ENCODE measurements at regions not wholly inside any gene's neighbourhood (a gene's known extent, or its start where the extent isn't known, plus 50 kb on each side); places are given as distances from the start of the nearest gene placed in this dataset.

GRCh38 chr2:37582481-37583220, 88.8 kb downstream of the CDC42EP3 start:
- DNase-seq: peak in 4 of 5 donors; percentile 23 to 49 (median 30)

GRCh38 chr2:37583402-37583801, 88.0 kb downstream of the CDC42EP3 start:
- Mint-ChIP-seq H3K9me3 (peaks cover 0 to 5% (median 2%) of the 10 kb centered on the region in 8 donors), H3K4me1 (peaks cover 55 to 76% (median 67%) of the 10 kb centered on the region in 4 donors), H3K4me3 (peak overlapping the region; percentile 50 to 90 (median 80)), H3K27ac (peak overlapping the region; percentile 87 to 98 (median 92)), H3K36me3 (no peaks in the 10 kb centered on the region), H3K27me3 (no peaks in the 10 kb centered on the region)
- peak overlapping the region in 1 of 2 donors; percentile 17 for H3K4me3 ChIP-seq (ENCODE audit: low read length in 2 of 2)
- no peak for DNase-seq
- ChIA-PET POLR2A (ENCODE audit: partially characterized antibody) (interaction anchor here (0.6 to 11.1 kb wide), 15 partner anchors 14 to 130 kb away, joined by 3 to 322 read pairs (median 10); partner anchors contain the start of gene CDC42EP3), CTCF (ENCODE audit: partially characterized antibody) (interaction anchor here (0.7 to 2.4 kb wide), 16 partner anchors 9 to 249 kb away, joined by 3 to 21 read pairs (median 4); no protein-coding TSS in a partner anchor)
- H3K27ac ChIP-seq (ENCODE audit: low read depth, low read length): peak overlapping the region; percentile 58
- peaks cover 70% of the 10 kb centered on the region for H3K4me1 ChIP-seq (ENCODE audit: insufficient read depth, low read length)
- intact Hi-C loops (cut with micrococcal nuclease): no loop called here
- no peaks in the 10 kb centered on the region for H3K27me3 ChIP-seq (ENCODE audit: insufficient read depth, low read length)
- no peaks in the 10 kb centered on the region for H3K36me3 ChIP-seq (ENCODE audit: insufficient read depth, low read length)
- H3K9me3 ChIP-seq (ENCODE audit: control insufficient read depth in 1 of 2, low read length in 2 of 2): no peaks in the 10 kb centered on the region

More at GRCh38 chr2:37582481-37583220, 88.8 kb downstream of the CDC42EP3 start:
- CTCF ChIA-PET (ENCODE audit: partially characterized antibody): interaction anchor here (0.7 to 2.4 kb wide), 18 partner anchors 10 to 250 kb away, joined by 3 to 21 read pairs (median 4); no protein-coding TSS in a partner anchor
- Mint-ChIP-seq H3K4me1 (peaks cover 51 to 69% (median 62%) of the 10 kb centered on the region in 4 donors), H3K36me3 (no peaks in the 10 kb centered on the region), H3K9me3 (peaks cover 0 to 5% (median 2%) of the 10 kb centered on the region in 8 donors), H3K4me3 (peak overlapping the region; percentile 50 to 90 (median 80)), H3K27me3 (no peaks in the 10 kb centered on the region), H3K27ac (peak overlapping the region; percentile 87 to 98 (median 92))
- Histone ChIP-seq H3K27ac (ENCODE audit: low read depth, low read length) (peak overlapping the region; percentile 58), H3K4me3 (ENCODE audit: low read length in 2 of 2) (peak overlapping the region; percentile 17 to 38), H3K36me3 (ENCODE audit: insufficient read depth, low read length) (no peaks in the 10 kb centered on the region), H3K9me3 (ENCODE audit: control insufficient read depth in 1 of 2, low read length in 2 of 2) (no peaks in the 10 kb centered on the region), H3K4me1 (ENCODE audit: insufficient read depth, low read length) (peaks cover 62% of the 10 kb centered on the region), H3K27me3 (ENCODE audit: insufficient read depth, low read length) (no peaks in the 10 kb centered on the region)
- POLR2A ChIA-PET (ENCODE audit: partially characterized antibody): interaction anchor here (0.6 to 11.1 kb wide), 17 partner anchors 9 to 130 kb away, joined by 3 to 322 read pairs (median 7); partner anchors contain the start of gene CDC42EP3
- intact Hi-C loops (cut with micrococcal nuclease): no loop called here

- no peak for DNase-seq
- Histone ChIP-seq H3K4me3 (ENCODE audit: low read length in 2 of 2) (no peak overlapping the region), H3K9me3 (ENCODE audit: control insufficient read depth in 1 of 2, low read length in 2 of 2) (no peaks in the 10 kb centered on the region), H3K27ac (ENCODE audit: low read depth, low read length) (no peak overlapping the region), H3K27me3 (ENCODE audit: insufficient read depth, low read length) (no peaks in the 10 kb centered on the region), H3K4me1 (ENCODE audit: insufficient read depth, low read length) (peaks cover 74% of the 10 kb centered on the region), H3K36me3 (ENCODE audit: insufficient read depth, low read length) (no peaks in the 10 kb centered on the region)
- intact Hi-C loops (cut with micrococcal nuclease): no loop called here
- H3K4me3 Mint-ChIP-seq: peak overlapping the region in 7 of 8 donors; percentile 2 to 90 (median 58)
- H3K27me3 Mint-ChIP-seq: no peaks in the 10 kb centered on the region
- H3K4me1 Mint-ChIP-seq: peaks cover 60 to 81% (median 72%) of the 10 kb centered on the region in 4 donors
- ChIA-PET CTCF (ENCODE audit: partially characterized antibody) (interaction anchor here (1.3 to 2.4 kb wide), 2 partner anchors 8 to 15 kb away, joined by 4 to 9 read pairs; no protein-coding TSS in a partner anchor), POLR2A (ENCODE audit: partially characterized antibody) (interaction anchor here (1.9 to 11.1 kb wide), 4 partner anchors 18 to 87 kb away, joined by 6 to 322 read pairs (median 24); partner anchors contain the start of gene CDC42EP3)
- H3K36me3 Mint-ChIP-seq: no peaks in the 10 kb centered on the region
- peaks cover 0 to 5% (median 2%) of the 10 kb centered on the region in 8 donors for H3K9me3 Mint-ChIP-seq
- peak overlapping the region; percentile 87 to 98 (median 93) for H3K27ac Mint-ChIP-seq
These were observed 87.6 kb downstream of the CDC42EP3 start for GRCh38 chr2:37583867-37584266.

- Mint-ChIP-seq H3K27ac (peak overlapping the region; percentile 87 to 98 (median 94)), H3K36me3 (no peaks in the 10 kb centered on the region), H3K27me3 (no peaks in the 10 kb centered on the region), H3K9me3 (no peaks in the 10 kb centered on the region), H3K4me1 (peaks cover 73 to 89% (median 84%) of the 10 kb centered on the region in 4 donors), H3K4me3 (peak overlapping the region; percentile 56 to 96 (median 88))
- POLR2A ChIA-PET (ENCODE audit: partially characterized antibody): interaction anchor here (0.9 to 11.1 kb wide), 18 partner anchors 16 to 171 kb away, joined by 3 to 322 read pairs (median 16); partner anchors contain the start of gene CDC42EP3
- Histone ChIP-seq H3K9me3 (ENCODE audit: control insufficient read depth in 1 of 2, low read length in 2 of 2) (no peaks in the 10 kb centered on the region), H3K27me3 (ENCODE audit: insufficient read depth, low read length) (no peaks in the 10 kb centered on the region), H3K36me3 (ENCODE audit: insufficient read depth, low read length) (no peaks in the 10 kb centered on the region), H3K4me3 (ENCODE audit: low read length in 2 of 2) (peak overlapping the region; percentile 37 to 43), H3K27ac (ENCODE audit: low read depth, low read length) (peak overlapping the region; percentile 76), H3K4me1 (ENCODE audit: insufficient read depth, low read length) (peaks cover 88% of the 10 kb centered on the region)
- intact Hi-C loops (cut with micrococcal nuclease): loop anchor here (5.0 kb wide), 2 partner anchors 33 to 48 kb away; no protein-coding TSS in a partner anchor
- DNase-seq: peak in 2 of 5 donors; percentile 14 to 57
- CTCF ChIA-PET (ENCODE audit: partially characterized antibody): interaction anchor here (0.6 to 5.6 kb wide), 6 partner anchors 11 to 132 kb away, joined by 3 to 45 read pairs (median 3); no protein-coding TSS in a partner anchor
These were observed 86.0 kb downstream of the CDC42EP3 start for GRCh38 chr2:37585295-37585908.

GRCh38 chr2:37585982-37586621, 85.3 kb downstream of the CDC42EP3 start:
- Mint-ChIP-seq H3K9me3 (no peaks in the 10 kb centered on the region), H3K36me3 (no peaks in the 10 kb centered on the region), H3K4me1 (peaks cover 77 to 95% (median 88%) of the 10 kb centered on the region in 4 donors), H3K27ac (peak overlapping the region; percentile 87 to 98 (median 94)), H3K4me3 (peak overlapping the region; percentile 55 to 96 (median 80)), H3K27me3 (no peaks in the 10 kb centered on the region)
- H3K36me3 ChIP-seq (ENCODE audit: insufficient read depth, low read length): no peaks in the 10 kb centered on the region
- H3K4me3 ChIP-seq (ENCODE audit: low read length in 2 of 2): peak overlapping the region in 1 of 2 donors; percentile 7
- intact Hi-C loops (cut with micrococcal nuclease): loop anchor here (1.0 to 5.0 kb wide), 8 partner anchors 13 to 85 kb away; partner anchors contain the start of gene CDC42EP3
- H3K27me3 ChIP-seq (ENCODE audit: insufficient read depth, low read length): no peaks in the 10 kb centered on the region
- no peaks in the 10 kb centered on the region for H3K9me3 ChIP-seq (ENCODE audit: control insufficient read depth in 1 of 2, low read length in 2 of 2)
- CTCF ChIA-PET (ENCODE audit: partially characterized antibody): interaction anchor here (0.9 to 5.6 kb wide), 10 partner anchors 10 to 190 kb away, joined by 3 to 45 read pairs (median 3); no protein-coding TSS in a partner anchor
- POLR2A ChIA-PET (ENCODE audit: partially characterized antibody): interaction anchor here (0.9 to 11.1 kb wide), 22 partner anchors 9 to 172 kb away, joined by 3 to 322 read pairs (median 10); partner anchors contain the start of gene CDC42EP3
- H3K27ac ChIP-seq (ENCODE audit: low read depth, low read length): peak overlapping the region; percentile 76
- peaks cover 95% of the 10 kb centered on the region for H3K4me1 ChIP-seq (ENCODE audit: insufficient read depth, low read length)
- DNase-seq: peak; percentile 80 to 93 (median 86)

- ChIA-PET POLR2A (ENCODE audit: partially characterized antibody) (interaction anchor here (0.9 to 11.1 kb wide), 24 partner anchors 8 to 172 kb away, joined by 3 to 322 read pairs (median 8); partner anchors contain the start of gene CDC42EP3), CTCF (ENCODE audit: partially characterized antibody) (interaction anchor here (0.9 to 5.6 kb wide), 11 partner anchors 13 to 245 kb away, joined by 3 to 45 read pairs (median 3); no protein-coding TSS in a partner anchor)
- Histone ChIP-seq H3K4me3 (ENCODE audit: low read length in 2 of 2) (no peak overlapping the region), H3K36me3 (ENCODE audit: insufficient read depth, low read length) (no peaks in the 10 kb centered on the region), H3K9me3 (ENCODE audit: control insufficient read depth in 1 of 2, low read length in 2 of 2) (no peaks in the 10 kb centered on the region), H3K27me3 (ENCODE audit: insufficient read depth, low read length) (no peaks in the 10 kb centered on the region), H3K4me1 (ENCODE audit: insufficient read depth, low read length) (peaks cover 97% of the 10 kb centered on the region), H3K27ac (ENCODE audit: low read depth, low read length) (peak overlapping the region; percentile 76)
- H3K4me1 Mint-ChIP-seq: peaks cover 80 to 96% (median 87%) of the 10 kb centered on the region in 4 donors
- H3K36me3 Mint-ChIP-seq: no peaks in the 10 kb centered on the region
- intact Hi-C loops (cut with micrococcal nuclease): loop anchor here (1.0 to 5.0 kb wide), 8 partner anchors 13 to 85 kb away; partner anchors contain the start of gene CDC42EP3
- no peaks in the 10 kb centered on the region for H3K9me3 Mint-ChIP-seq
- H3K4me3 Mint-ChIP-seq: peak overlapping the region; percentile 55 to 96 (median 80)
- no peaks in the 10 kb centered on the region for H3K27me3 Mint-ChIP-seq
- DNase-seq: peak in 1 of 5 donors; percentile 45
- peak overlapping the region; percentile 87 to 98 (median 94) for H3K27ac Mint-ChIP-seq
These were observed 84.7 kb downstream of the CDC42EP3 start for GRCh38 chr2:37586663-37587317.

All from CD4-positive, alpha-beta memory T cell (primary cell).